IMR-90 (cell line): ENCODE measurements at regions not wholly inside any gene's neighbourhood (a gene's known extent, or its start where the extent isn't known, plus 50 kb on each side); places are given as distances from the start of the nearest gene placed in this dataset.
"Not testable (repeated sequence)": the region's sequence is repeated elsewhere in the genome, so short reads cannot be mapped to it uniquely, and the experiment has no call there.

Experiments
- ATAC-seq: fragments of 200-7000 bp; cut with Tn5 transposase; 2 replicates; pipeline ENCODE4 v1.9.1; 2020; ENCODE audit warnings: low read depth, mild to moderate bottlenecking, moderate library complexity
- BruUV-seq: library from RNA; stranded (reverse); fragments of 400-500 nt; replicated peaks from 2 replicates; lab custom pipeline; 2021; lab: Mats Ljungman, UMichigan
- CTCF ChIA-PET: fragments of 300-600 bp; formaldehyde crosslinking; extraction: SDS; loops from one replicate; lab custom pipeline; 2021; ENCODE audit warnings: antibody characterized with exemption; lab: Yijun Ruan, JAX
- POLR2A ChIA-PET: fragments of 300-600 bp; sonication (Branson Sonifier 250); formaldehyde crosslinking; loops from one replicate; lab custom pipeline; 2022; ENCODE audit warnings: antibody characterized with exemption; ENCODE audit not compliant: unreplicated experiment; lab: Charles Lee
- DNase-seq: peaks from one replicate; pipeline ENCODE4 v3.0.0; 2013
- H2AFZ ChIP-seq: replicated peaks from 2 replicates; pipeline ENCODE3; 2013; ENCODE audit warnings: low read length, mild to moderate bottlenecking; ENCODE audit not compliant: poor library complexity
- H2AK5ac ChIP-seq: 2 replicates; pipeline ENCODE4 v1.6.1; 2013; ENCODE audit warnings: low read depth, low read length, inconsistent platforms
- H2AK9ac ChIP-seq: replicated peaks from 2 replicates; pipeline ENCODE3; 2013; ENCODE audit warnings: mild to moderate bottlenecking, low read depth, low read length, moderate library complexity; ENCODE audit not compliant: poor library complexity
- H2BK120ac ChIP-seq: 2 replicates; pipeline ENCODE4 v1.6.1; 2013; ENCODE audit warnings: low read depth, low read length, inconsistent platforms
- H2BK15ac ChIP-seq: 3 replicates; pipeline ENCODE4 v1.6.1; 2013; ENCODE audit warnings: low read depth, low read length, inconsistent platforms
- H2BK20ac ChIP-seq: 2 replicates; pipeline ENCODE4 v1.6.1; 2013; ENCODE audit warnings: low read depth, mild to moderate bottlenecking, inconsistent platforms, low read length, moderate library complexity
- H2BK5ac ChIP-seq: 2 replicates; pipeline ENCODE4 v1.6.1; 2013; ENCODE audit warnings: mild to moderate bottlenecking, low read depth, low read length, inconsistent platforms; ENCODE audit not compliant: poor library complexity, severe bottlenecking
- H3K14ac ChIP-seq: replicated peaks from 2 replicates; pipeline ENCODE4 v1.6.1; 2013; ENCODE audit warnings: low read depth, low read length, inconsistent platforms
- H3K18ac ChIP-seq: 2 replicates; pipeline ENCODE4 v1.6.1; 2013; ENCODE audit warnings: low read depth, low read length, control low read depth
- H3K23ac ChIP-seq: 2 replicates; pipeline ENCODE4 v1.6.1; 2013; ENCODE audit warnings: low read depth, low read length, inconsistent platforms
- H3K27ac ChIP-seq: 2 replicates; pipeline ENCODE4 v1.5.1; 2013; ENCODE audit warnings: mild to moderate bottlenecking, control low read depth, low read length; ENCODE audit not compliant: insufficient read depth
- H3K27me3 ChIP-seq: 2 replicates; pipeline ENCODE4 v1.6.1; 2013; ENCODE audit warnings: low read length; ENCODE audit not compliant: control insufficient read depth, insufficient read depth
- H3K36me3 ChIP-seq: 2 replicates; pipeline ENCODE4 v1.6.1; 2013; ENCODE audit warnings: low read length, mixed read lengths; ENCODE audit not compliant: control insufficient read depth, insufficient read depth
- H3K4ac ChIP-seq: 2 replicates; pipeline ENCODE4 v1.6.1; 2013; ENCODE audit warnings: low read depth, low read length, inconsistent platforms
- H3K4me1 ChIP-seq: 2 replicates; pipeline ENCODE4 v1.6.1; 2013; ENCODE audit warnings: low read length, mixed read lengths; ENCODE audit not compliant: control insufficient read depth, insufficient read depth
- H3K4me2 ChIP-seq: 2 replicates; pipeline ENCODE4 v1.6.1; 2013; ENCODE audit warnings: low read depth, mild to moderate bottlenecking, control low read depth, low read length, moderate library complexity
- H3K4me3 ChIP-seq: 2 replicates; pipeline ENCODE4 v1.5.1; 2013; ENCODE audit warnings: low read depth, mild to moderate bottlenecking, control low read depth, low read length, moderate library complexity; ENCODE audit not compliant: insufficient read depth
- H3K56ac ChIP-seq: 2 replicates; pipeline ENCODE4 v1.6.1; 2013; ENCODE audit warnings: low read length, inconsistent platforms; ENCODE audit not compliant: insufficient read depth; ENCODE audit errors: extremely low read depth
- H3K79me1 ChIP-seq, 2 experiments: 2 replicates each; pipeline ENCODE4 v1.6.1; 2013; ENCODE audit warnings: low read length in 2 of 2, inconsistent platforms in 1 of 2, low read depth in 1 of 2
- H3K9ac ChIP-seq: 2 replicates; pipeline ENCODE4 v1.6.1; 2013; ENCODE audit warnings: low read depth, low read length, control low read depth
- H3K9me1 ChIP-seq: 2 replicates; pipeline ENCODE4 v1.6.1; 2013; ENCODE audit warnings: low read length, inconsistent platforms; ENCODE audit not compliant: insufficient read depth
- H3K9me3 ChIP-seq: 2 replicates; pipeline ENCODE4 v1.6.1; 2013; ENCODE audit warnings: low read length; ENCODE audit not compliant: control insufficient read depth, insufficient read depth
- H4K20me1 ChIP-seq: 2 replicates; pipeline ENCODE4 v1.6.1; 2013; ENCODE audit warnings: low read length, inconsistent platforms; ENCODE audit not compliant: insufficient read depth
- H4K5ac ChIP-seq: 2 replicates; pipeline ENCODE4 v1.6.1; 2013; ENCODE audit warnings: mild to moderate bottlenecking, low read depth, low read length, control low read depth
- H4K8ac ChIP-seq, 2 experiments: 2 replicates each; pipeline ENCODE4 v1.6.1; 2013; ENCODE audit warnings: low read depth in 2 of 2, low read length in 2 of 2, control low read depth in 1 of 2, inconsistent platforms in 1 of 2
- H4K91ac ChIP-seq: 2 replicates; pipeline ENCODE4 v1.6.1; 2013; ENCODE audit warnings: low read depth, low read length, inconsistent platforms; ENCODE audit not compliant: insufficient read depth
- WGBS, 2 experiments: methylation state at CpG; one replicate each; pipeline versions ENCODE4 v1.1.5 to v1.1.7; 2013; ENCODE audit warnings: missing lambda C conversion rate in 2 of 2; ENCODE audit not compliant: insufficient read length in 1 of 2; ENCODE audit errors: extremely low coverage in 2 of 2; 5-methylcytosine and 5-hydroxymethylcytosine counted together
- dilution Hi-C: fragments of 300-500 bp; cut with HindIII; formaldehyde crosslinking; loops from one replicate; pipeline ENCODE4 v1.14.3; 2018; ENCODE audit warnings: low sequenced_read_pairs; ENCODE audit not compliant: unreplicated experiment
- in situ Hi-C: fragments of 300-500 bp; cut with MboI; formaldehyde crosslinking; loops from 3 replicates; pipeline ENCODE4 v1.14.3; 2019; ENCODE audit warnings: low sequenced_read_pairs, inconsistent platforms, mixed read lengths
- intact Hi-C: fragments of 100-400 bp; cut with micrococcal nuclease; formaldehyde crosslinking; loops from 2 replicates; pipeline ENCODE4 v1.10.0; 2022

GRCh38 chr11:67920546-67920945 is 83.4 kb downstream of the UNC93B1 start:
- H3K23ac ChIP-seq, H3K14ac ChIP-seq, H4K91ac ChIP-seq, H2AK9ac ChIP-seq, H3K36me3 ChIP-seq, H3K9me1 ChIP-seq, H4K8ac ChIP-seq, H3K27ac ChIP-seq, H3K79me1 ChIP-seq, H4K20me1 ChIP-seq, H2BK5ac ChIP-seq, H2BK15ac ChIP-seq, CTCF ChIA-PET, H3K18ac ChIP-seq, intact Hi-C loops, H4K5ac ChIP-seq, H3K4me1 ChIP-seq, dilution Hi-C loops, BruUV-seq, H3K27me3 ChIP-seq, H3K4me3 ChIP-seq, POLR2A ChIA-PET, H3K4ac ChIP-seq, ATAC-seq, H2AFZ ChIP-seq, H3K56ac ChIP-seq, H2BK120ac ChIP-seq, H2BK20ac ChIP-seq, H2AK5ac ChIP-seq, H3K9me3 ChIP-seq, in situ Hi-C loops, DNase-seq, H3K9ac ChIP-seq, H3K4me2 ChIP-seq: not testable (repeated sequence)
- no CpG with 5 or more reads among the region's 6 CpGs for WGBS, 2 experiments

GRCh38 chr11:67912184-67912583 is 91.7 kb downstream of the UNC93B1 start:
- H2BK15ac ChIP-seq, H2AK5ac ChIP-seq, H3K4me2 ChIP-seq, H4K91ac ChIP-seq, H3K27me3 ChIP-seq, H4K8ac ChIP-seq, H2BK20ac ChIP-seq, dilution Hi-C loops, H3K4ac ChIP-seq, ATAC-seq, H3K9ac ChIP-seq, H2BK120ac ChIP-seq, H2BK5ac ChIP-seq, H3K36me3 ChIP-seq, H3K9me3 ChIP-seq, BruUV-seq, H3K4me3 ChIP-seq, H2AFZ ChIP-seq, H3K27ac ChIP-seq, POLR2A ChIA-PET, DNase-seq, H3K18ac ChIP-seq, H3K56ac ChIP-seq, H3K4me1 ChIP-seq, H3K9me1 ChIP-seq, H4K5ac ChIP-seq, H4K20me1 ChIP-seq, H3K14ac ChIP-seq, in situ Hi-C loops, intact Hi-C loops, CTCF ChIA-PET, H3K23ac ChIP-seq, H3K79me1 ChIP-seq, H2AK9ac ChIP-seq: not testable (repeated sequence)
- 40% methylated on average over 1 of the region's 3 CpGs; no CpG with 5 or more reads in 1 of the 2 experiments for WGBS, 2 experiments
